Stomach (tissue), 4 donors: ENCODE measurements at regions not wholly inside any gene's neighbourhood (a gene's known extent, or its start where the extent isn't known, plus 50 kb on each side); places are given as distances from the start of the nearest gene placed in this dataset.

ENCODE experiments used
- POLR2A ChIP-seq, 4 donors: fragments of 450-650 bp; IDR thresholded peaks; one replicate each; pipeline ENCODE4 v1.6.1; 2016; ENCODE audit warnings: antibody characterized with exemption in 4 of 4, control low read depth in 2 of 4, mild to moderate bottlenecking in 1 of 4, moderate library complexity in 1 of 4
- POLR2AphosphoS5 ChIP-seq, 3 donors: sonication (generic); formaldehyde crosslinking; IDR thresholded peaks; one replicate each; pipeline ENCODE4 v1.6.1; 2016; ENCODE audit warnings: antibody characterized with exemption in 3 of 3
- TF ChIP-seq, protein P1 (sequence below), 7 experiments: fragments of 450-650 bp in 4 of 7; fragments of 200-600 bp in 3 of 7; sonication (generic) in 3 of 7; IDR thresholded peaks; one replicate each; pipeline ENCODE4 v1.5.1; 2016 to 2019; ENCODE audit warnings: antibody characterized with exemption in 7 of 7, control low read depth in 2 of 7, mild to moderate bottlenecking in 1 of 7

GRCh38 chr14:85461432-85462133 lies 68.4 kb upstream of the FLRT2 start:
- TF ChIP-seq POLR2AphosphoS5 (IDR thresholded peaks at IDR 0.05), result no peak
- TF ChIP-seq, protein P1, sequence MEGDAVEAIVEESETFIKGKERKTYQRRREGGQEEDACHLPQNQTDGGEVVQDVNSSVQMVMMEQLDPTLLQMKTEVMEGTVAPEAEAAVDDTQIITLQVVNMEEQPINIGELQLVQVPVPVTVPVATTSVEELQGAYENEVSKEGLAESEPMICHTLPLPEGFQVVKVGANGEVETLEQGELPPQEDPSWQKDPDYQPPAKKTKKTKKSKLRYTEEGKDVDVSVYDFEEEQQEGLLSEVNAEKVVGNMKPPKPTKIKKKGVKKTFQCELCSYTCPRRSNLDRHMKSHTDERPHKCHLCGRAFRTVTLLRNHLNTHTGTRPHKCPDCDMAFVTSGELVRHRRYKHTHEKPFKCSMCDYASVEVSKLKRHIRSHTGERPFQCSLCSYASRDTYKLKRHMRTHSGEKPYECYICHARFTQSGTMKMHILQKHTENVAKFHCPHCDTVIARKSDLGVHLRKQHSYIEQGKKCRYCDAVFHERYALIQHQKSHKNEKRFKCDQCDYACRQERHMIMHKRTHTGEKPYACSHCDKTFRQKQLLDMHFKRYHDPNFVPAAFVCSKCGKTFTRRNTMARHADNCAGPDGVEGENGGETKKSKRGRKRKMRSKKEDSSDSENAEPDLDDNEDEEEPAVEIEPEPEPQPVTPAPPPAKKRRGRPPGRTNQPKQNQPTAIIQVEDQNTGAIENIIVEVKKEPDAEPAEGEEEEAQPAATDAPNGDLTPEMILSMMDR (IDR thresholded peaks at IDR 0.05), result no peak
- no peak for TF ChIP-seq POLR2A (IDR thresholded peaks at IDR 0.05)
